ELR (cell line): ENCODE measurements at regions not wholly inside any gene's neighbourhood (a gene's known extent, or its start where the extent isn't known, plus 50 kb on each side); places are given as distances from the start of the nearest gene placed in this dataset.
"Not testable (repeated sequence)": the region's sequence is repeated elsewhere in the genome, so short reads cannot be mapped to it uniquely, and the experiment has no call there.

ENCODE experiments used
- DNase-seq: peaks from one replicate; pipeline ENCODE4 v3.0.0-alpha.2; 2015; ENCODE audit warnings: low read depth

DNA sequence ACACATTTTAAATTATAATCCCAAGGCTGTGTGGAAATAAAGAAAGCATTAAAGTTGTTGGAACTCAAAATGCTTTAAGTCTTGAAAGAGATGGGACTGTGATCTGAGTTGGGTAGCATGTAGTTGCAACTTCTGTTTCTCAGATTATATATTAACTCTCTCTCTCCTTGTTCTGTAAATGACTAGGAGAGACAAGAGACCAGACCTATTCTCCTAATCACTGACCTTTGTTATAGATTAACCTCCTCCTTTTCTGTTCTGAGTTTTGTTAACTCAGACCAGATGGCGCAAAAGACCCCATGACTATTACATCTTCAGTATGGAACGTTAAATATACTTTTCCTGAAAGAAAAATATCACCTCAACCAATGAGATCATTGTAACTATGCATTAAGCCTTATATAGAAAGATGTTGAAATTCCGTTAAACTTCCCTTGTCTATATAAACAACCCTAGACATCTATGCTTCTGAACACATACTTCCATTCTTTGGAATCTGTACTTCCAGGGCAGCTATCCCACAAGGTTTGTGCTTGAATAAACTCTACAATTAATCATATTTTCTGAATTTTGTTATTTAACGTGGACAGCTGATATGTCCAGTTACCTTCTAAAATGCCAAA is 143.5 kb upstream of the TRIM24 start:
- no peak for DNase-seq

DNA sequence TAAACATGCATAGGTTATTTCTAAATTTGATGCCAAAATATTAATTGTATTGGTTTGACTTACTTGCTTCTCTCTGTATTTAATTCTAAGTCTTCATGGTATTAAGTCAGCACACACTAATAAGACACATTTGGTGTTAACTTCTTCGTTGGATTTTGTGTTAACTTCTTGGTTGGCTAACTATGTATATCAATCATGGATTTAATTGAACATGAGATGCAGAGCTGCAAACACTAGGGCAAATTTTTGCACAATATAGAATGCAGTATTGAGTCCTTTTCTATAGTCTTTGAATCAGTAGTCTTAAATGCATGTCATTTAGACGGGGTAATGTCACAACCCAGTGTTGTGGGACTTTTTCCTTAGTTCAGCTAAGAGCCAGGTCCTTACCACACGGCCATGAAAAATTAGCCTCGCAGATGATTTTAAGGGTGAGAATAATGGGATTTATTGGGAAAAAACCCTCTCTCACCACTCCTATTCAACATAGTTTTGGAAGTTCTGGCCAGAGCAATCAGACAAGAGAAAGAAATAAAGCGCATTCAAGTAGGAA is 142.9 kb upstream of the TRIM24 start:
- no peak for DNase-seq

DNA sequence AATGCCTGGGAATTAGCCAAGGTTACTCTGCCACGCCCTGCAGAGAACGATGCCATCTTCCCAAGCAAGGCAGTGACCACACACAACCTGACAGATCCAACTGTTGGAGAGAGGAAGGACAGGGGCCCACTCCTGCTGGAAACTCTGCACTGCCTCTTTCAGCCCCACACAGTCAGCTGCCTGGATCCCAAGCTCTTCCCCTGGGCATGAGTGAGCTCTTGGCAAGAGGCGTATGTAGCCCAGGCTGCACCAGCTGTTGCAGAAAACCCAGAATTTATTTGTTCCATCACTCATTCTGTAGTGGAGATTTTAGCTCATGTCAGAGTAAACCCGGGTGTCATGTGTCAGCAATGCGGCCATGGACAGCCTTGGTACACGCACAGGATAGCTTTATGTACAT is 135.1 kb upstream of the TRIM24 start:
- DNase-seq: no peak

DNA sequence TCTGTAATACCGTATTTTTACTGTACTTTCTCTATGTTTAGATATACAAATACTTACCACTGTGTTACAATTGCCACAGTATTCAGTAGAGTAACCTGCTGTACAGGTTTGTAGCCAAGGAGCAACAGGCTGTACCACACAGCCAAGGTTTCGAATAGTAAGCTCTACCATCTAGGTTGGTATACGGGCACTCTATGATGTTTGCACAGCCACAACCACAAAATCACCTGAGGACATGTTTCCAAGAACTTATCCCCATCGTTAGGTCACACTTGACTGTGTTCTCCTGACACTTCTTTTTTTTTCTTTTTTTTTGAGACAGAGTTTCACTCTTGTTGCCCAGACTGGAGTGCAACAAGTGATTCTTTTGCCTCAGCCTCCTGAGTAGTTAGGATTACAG is 134.6 kb upstream of the TRIM24 start:
- DNase-seq: no peak

DNA sequence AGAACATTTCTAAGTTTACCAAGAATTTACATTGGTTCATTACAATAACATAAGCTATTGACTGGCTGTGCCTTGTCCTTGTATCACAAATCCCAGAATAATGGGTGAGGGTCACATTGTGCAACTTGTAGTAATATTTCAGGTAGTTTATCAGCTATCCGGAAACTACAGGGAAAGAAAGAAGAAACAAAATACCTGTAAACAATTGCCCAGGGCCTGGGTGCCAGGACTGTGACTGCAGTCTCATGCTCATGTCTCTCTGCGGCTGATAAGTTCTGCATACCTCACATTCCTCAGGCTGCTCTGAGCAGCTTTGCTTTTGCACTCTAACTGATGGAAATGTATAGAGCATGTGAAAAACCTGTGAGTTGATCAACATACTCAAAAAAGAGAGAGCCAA is 131.8 kb upstream of the TRIM24 start:
- no peak for DNase-seq

DNA sequence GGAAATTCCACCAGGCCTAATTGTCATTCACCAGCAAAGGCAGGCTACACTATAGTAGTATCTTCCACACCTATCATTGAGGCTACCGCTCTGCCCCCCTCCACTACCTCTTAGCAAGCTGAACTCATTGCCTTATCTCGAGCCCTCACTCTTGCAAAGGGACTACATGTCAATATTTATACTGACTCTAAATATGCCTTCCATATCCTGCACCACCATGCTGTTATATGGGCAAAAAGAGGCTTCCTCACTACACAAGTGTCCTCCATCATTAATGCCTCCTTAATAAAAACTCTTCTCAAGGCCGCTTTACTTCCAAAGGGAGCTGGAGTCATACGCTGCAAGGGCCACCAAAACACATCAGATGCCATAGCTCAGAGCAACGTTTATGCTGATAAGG is 127.2 kb upstream of the TRIM24 start:
- DNase-seq: not testable (repeated sequence)

DNA sequence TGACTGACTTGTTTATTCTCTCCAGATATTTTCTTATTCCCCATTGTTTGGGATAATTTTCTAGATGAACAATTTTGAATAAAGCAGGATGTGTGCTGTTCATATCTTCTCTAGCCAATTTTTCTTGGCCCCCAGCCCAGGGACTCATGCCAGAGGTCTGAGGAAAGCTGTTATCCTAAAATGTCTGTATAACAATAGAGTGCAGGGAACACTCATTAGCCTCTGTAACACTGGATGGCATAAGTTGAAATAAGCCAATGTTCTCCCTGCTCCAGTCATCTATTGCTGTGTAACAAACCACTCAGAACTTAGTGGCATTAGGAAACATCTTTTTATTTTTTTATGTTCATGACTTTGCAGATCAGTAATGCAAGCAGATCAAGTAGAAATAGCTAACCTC is 121.7 kb upstream of the TRIM24 start:
- DNase-seq: no peak

DNA sequence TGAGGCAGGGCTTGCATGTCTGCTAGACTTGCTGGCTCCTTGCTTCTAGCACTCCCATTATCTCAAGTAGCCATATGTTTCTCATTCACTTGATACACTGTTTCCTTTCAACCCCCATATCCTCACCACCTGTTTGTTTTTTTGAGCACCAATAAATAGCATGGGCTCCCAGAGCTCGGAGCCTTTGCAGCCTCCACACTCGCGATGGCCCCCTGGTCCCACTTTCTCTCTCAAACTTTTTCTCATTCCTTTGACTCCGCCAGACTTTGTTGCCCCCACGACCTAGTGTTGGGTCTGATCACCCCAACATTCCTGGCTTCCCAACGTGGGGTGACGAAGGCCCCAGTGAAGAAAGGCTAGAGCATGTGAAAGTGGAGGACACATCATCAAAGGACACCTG is 120.8 kb upstream of the TRIM24 start:
- DNase-seq: not testable (repeated sequence)

DNA sequence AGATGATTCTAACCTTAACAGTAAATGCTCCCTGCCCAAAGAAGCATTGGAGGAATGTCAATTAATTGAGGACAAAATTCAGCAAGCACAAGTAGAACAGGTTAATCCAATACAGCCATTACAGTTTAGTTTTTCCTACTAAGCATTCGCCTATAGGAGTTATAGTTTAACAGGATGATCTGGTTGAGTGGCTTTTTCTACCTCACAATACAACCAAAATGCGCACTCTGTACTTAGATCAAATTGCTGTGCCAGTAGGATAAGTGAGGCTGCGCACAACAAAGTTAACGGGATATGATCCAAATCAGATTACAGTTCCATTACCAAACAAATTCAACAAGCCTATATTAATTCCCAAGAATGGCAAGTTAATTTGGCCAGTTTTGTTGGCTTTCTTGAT is 117.1 kb upstream of the TRIM24 start:
- no peak for DNase-seq

DNA sequence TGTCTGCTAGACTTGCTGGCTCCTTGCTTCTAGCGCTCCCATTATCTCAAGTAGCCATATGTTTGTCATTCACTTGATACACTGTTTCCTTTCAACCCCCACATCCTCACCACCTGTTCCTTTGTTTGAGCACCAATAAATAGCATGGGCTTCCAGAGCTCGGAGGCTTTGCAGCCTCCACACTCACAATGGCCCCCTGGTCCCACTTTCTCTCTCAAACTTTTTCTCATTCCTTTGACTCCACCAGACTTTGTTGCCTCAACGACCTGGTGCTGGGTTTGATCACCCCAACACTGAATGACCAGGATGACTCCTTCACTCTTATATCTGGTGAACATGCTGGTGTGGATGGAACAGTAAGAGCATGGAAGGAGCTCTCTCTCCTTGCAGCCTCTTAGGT is 114.5 kb upstream of the TRIM24 start:
- DNase-seq: no peak

DNA sequence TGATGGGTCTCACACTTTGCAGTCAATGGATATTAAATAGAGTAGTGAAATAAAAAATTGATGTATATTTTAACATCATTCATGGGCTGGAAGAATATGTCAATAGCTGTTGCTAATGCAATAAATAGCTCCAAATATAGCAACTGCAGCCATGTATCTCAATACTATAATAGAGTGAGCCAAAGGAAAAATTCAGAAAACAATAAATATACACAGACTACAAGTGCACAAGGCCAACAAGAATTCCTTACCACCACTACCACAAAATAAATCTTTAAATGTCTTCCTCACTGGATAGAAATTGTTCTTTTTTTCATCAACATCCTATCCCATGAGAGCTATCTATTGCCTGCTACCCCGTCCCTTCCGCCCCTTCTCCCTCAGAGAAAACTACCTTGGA is 113.1 kb upstream of the TRIM24 start:
- no peak for DNase-seq

DNA sequence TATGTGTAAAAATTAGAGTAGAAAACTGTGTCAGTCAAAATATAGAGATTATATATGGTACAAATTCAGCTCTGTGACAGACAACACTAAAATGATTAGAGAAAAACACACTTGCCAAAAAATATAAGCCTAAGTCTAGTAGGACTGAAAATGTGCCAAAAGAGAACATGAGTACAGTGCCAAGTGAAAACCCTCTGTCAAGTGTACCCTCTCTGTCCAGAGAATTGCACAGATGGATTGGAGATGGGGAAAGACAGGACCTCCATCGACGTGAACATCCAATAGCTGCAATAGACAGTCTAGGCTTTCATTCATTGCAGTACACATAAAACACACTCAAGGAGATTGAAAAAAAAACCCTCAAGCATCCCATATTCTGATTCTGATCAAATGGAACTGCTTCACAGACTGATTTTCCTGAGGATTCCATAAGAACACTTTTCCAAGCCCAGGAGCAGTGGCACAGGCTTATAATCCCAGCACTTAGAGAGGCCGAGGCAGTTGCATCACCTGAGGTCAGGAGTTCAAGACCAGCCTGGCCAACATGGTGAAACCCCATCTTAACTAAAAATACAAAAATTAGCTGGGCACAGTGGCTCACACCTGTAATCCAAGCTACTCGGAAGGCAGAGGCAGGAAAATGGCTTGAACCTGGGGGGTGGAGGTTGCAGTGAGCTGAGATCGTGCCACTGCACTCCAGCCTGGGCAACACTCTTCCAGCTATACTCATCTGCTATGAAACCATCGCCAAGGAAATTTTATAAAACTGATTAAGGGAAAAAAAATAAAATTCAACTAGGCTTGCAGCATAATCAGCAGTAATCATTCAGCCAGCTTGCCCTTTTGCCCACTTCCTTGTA is 110.0 kb upstream of the TRIM24 start:
- no peak for DNase-seq

DNA sequence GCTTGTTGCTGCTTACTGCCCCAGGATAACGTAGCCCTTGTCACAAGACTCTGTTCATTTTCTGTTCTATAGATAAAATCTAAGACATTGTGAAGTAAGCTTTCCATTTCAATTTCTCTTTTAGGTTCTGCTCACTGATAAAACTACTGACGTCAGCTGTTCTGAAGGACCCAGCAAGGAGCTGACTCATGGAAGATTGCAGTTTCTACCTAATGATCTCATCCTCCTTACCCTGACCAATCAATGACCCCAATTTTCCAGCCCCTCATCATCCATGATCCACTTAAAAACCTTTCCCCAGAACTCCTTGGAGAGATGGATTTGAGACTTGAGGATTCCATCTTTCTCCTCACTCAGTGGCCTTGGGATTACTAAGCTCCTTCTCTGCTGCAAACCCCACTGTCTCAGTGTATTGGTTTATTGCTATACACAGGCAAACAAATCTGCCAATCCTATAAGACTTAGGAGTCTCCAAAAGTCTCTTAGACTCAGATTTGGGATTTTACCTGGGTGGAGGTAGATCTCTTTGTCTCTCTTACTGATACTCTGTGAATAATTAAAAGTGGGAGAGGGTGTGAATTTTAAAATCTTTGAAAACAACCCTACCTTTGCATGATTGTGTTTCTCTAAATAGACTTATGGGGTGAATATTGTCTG is 109.2 kb upstream of the TRIM24 start:
- no peak for DNase-seq

DNA sequence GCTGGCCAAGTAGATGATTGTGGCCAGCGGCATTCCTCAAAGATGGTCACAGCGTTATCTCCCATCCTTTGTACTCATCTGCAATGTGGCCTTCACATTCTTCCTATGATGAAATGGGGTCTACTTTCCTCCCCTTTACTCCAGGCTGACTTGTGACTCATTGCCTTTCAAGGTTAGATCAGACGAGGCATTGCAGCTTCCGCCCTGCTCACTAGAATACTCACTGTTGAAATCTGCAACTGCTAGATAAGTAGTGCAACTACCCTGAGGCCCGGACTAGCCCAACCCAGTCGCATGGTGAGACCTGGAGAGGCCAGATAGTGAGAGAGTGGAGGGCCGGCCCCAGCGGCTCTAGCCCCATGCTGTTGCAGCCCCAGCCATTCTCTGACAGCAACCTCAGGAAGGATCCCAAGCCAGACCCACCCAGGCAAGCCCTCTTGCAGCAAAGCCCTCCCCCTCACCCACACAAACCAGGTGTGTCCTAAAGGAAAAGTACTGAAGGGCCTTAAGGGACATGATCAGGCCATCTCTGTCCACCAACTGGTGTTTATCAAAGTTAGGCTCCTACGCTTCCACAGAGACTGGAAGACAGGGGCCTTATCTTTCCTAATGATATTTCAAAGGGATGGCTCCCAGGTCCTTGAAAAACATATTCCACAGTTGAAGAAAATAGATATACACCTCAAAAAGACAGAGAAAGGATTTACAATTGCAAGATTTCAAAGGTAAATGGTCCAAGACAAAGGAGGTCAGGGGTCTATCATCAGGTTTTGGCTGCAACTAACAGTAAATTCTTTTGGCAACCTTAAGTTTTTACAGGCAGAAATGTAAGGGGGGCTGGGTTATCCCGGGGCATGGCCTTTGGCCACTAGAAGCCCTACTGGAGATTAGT is 107.2 kb upstream of the TRIM24 start:
- peak; percentile 23 for DNase-seq

DNA sequence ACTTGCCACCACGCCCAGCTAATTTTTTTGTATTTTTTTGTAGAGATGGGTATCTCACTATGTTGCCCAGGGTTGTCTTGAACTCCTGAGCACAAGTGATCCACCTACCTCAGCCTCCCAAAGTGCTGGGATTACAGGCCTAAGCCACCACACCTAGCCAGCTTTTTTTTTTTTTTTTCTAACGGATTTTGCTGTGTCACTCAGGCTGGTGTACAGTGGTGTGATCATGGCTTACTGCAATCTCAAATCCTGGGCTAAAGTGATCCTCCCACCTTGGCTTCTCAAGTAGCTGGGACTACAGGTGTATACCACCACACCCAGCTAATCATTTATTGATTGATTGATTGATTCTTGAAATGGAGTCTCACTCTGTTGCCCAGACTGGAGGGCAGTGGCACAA is 106.0 kb upstream of the TRIM24 start:
- no peak for DNase-seq

DNA sequence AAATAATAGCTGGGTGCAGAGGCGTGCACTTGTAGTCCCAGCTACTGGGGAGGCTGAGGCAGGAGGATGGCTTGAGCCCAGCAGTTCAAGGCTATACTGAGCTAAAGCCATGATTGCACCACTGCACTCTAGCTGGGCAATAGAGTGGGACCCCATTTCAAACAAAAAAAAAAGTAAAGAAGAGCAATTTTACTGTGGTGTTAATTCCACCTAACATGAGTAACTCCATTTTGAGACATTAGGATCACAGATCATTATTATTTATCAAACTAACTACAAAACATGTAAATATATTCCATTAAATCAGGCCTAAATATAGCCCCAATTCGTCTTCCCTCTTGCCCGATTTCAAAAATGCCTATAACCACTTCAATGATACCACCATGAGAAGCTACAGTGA is 104.8 kb upstream of the TRIM24 start:
- no peak for DNase-seq

DNA sequence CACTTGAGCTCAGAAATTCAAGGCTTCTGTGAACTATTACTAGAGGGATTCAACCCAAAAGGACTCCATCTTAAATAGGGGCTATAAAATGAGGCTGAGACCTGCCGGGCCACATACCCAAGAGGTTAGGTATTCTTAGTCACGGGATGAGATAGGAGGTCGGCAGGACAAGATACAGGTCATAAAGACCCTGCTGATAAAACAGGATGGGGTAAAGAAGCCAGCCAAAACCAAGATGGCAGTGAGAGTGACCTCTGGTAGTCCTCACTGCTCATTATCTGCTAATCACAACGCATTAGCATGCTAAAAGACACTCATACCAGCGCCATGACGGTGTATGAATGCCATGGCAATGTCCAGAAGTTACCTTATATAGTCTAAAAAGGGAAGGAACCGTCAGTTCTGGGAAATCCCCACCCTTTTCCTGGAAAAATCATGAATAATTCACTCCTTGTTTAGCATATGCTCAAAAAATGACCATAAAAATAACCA is 101.2 kb upstream of the TRIM24 start:
- DNase-seq: no peak

DNA sequence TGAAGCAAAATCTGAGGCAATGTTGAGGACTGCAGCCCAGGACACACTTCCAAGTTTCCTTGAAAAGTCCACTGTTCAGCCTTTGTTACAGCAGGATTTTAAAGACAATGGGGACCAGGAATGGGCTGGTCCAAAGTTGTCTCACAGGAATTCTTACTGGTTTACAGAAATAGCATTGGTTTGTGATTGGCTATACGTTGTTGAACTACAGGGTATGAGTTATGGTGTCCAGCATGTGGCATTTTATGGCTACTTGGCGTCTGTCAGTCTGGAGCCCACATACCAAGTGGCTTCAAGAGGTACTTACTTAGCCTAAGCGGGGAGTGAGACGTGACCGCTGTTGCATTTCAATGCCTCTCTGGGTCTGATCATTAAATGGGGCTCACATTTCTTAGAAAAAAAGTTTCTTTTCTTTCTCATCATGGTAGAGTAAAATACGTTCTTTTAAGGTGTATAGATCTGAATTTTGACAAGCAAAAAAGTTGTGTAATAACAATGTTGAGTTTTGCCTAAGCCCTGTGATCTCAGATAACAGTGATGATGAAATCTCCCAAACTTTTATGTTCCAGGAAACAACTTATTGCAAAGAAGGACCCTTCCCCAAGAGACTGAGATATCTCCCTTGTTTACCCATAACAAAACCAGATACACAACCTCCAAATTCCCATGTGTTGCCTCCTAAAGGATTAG is 100.0 kb upstream of the TRIM24 start:
- no peak for DNase-seq

DNA sequence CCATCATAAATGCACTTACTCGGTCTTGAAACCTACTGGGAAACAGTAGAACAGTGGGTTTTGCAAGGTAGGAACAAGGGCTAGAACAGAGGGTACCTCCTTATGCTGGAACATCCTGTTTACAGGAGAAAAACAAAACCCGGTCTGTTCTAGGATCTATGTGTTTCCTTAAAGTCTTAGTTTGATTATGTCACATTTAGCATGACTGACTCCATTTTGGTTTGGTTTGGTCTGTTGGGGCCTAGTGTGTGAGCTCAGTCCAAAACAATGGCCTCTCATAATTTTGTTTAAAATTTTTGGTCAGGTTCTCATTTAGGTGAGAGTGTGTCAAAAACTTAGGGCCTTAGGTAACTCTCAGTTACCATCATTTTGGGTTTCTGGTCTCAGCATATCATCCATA is 96.3 kb upstream of the TRIM24 start:
- DNase-seq: no peak

DNA sequence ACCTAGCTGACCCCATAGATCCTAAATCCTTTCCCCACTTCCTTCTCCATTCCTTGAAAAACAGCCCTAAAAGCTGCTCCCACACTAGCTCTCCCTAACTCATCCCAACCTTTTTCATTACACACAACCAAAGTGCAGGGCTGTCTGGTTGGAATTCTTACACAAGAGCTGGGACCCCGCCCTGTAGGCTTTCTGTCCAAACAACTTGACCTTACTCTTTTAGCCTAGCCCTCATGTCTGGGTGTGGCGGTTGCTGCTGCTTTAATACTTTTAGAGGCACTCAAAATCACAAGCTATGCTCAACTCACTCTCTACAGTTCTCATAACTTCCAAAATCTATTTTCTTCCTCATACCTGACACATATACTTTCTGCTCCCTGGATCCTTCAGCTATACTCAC is 93.9 kb upstream of the TRIM24 start:
- DNase-seq: not testable (repeated sequence)

DNA sequence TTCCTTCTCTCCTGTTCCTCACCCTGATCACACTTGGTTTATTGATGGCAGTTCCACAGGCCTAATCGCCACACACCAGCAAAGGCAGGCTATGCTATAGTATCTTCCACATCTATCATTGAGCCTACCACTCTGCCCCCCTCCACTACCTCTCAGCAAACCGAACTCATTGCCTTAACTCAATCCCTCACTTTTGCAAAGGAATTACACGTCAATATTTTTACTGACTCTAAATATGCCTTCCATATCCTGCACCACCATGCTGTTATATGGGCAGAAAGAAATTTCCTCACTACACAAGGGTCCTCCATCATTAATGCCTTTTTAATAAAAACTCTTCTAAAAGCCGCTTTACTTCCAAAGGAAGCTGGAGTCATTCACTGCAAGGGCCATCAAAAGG is 93.4 kb upstream of the TRIM24 start:
- DNase-seq: not testable (repeated sequence)
